H9 (cell line): ENCODE measurements at regions not wholly inside any gene's neighbourhood (a gene's known extent, or its start where the extent isn't known, plus 50 kb on each side); places are given as distances from the start of the nearest gene placed in this dataset.

Experiments used
- DNase-seq: peaks from one replicate; pipeline ENCODE4 v3.0.0-alpha.2; 2017
- H2AFZ ChIP-seq: one replicate; pipeline ENCODE4 v1.6.1; 2013; ENCODE audit warnings: mild to moderate bottlenecking, low read length, control low read depth, moderate library complexity
- H2AK5ac ChIP-seq: 2 replicates; pipeline ENCODE4 v1.6.1; 2013; ENCODE audit warnings: low read length, control low read depth, mixed read lengths; ENCODE audit not compliant: insufficient read length
- H2BK120ac ChIP-seq: one replicate; pipeline ENCODE4 v1.6.1; 2013; ENCODE audit warnings: low read depth, mild to moderate bottlenecking, low read length, control low read depth, inconsistent platforms; ENCODE audit not compliant: poor library complexity, severe bottlenecking
- H2BK12ac ChIP-seq: 2 replicates; pipeline ENCODE4 v1.6.1; 2013; ENCODE audit warnings: low read length, control low read depth, mixed read lengths, low read depth; ENCODE audit not compliant: insufficient read length
- H2BK15ac ChIP-seq: 2 replicates; pipeline ENCODE4 v1.6.1; 2013; ENCODE audit warnings: low read depth, low read length, control low read depth
- H2BK20ac ChIP-seq: one replicate; pipeline ENCODE4 v1.6.1; 2013; ENCODE audit warnings: low read depth, mild to moderate bottlenecking, low read length, control low read depth, inconsistent platforms; ENCODE audit not compliant: poor library complexity, severe bottlenecking
- H2BK5ac ChIP-seq: 2 replicates; pipeline ENCODE4 v1.6.1; 2013; ENCODE audit warnings: low read length, control low read depth, mixed read lengths; ENCODE audit not compliant: insufficient read length
- H3K14ac ChIP-seq: 2 replicates; pipeline ENCODE4 v1.6.1; 2013; ENCODE audit warnings: low read length, control low read depth; ENCODE audit not compliant: insufficient read depth
- H3K18ac ChIP-seq: 2 replicates; pipeline ENCODE4 v1.6.1; 2013; ENCODE audit warnings: low read depth, mild to moderate bottlenecking, mixed read lengths, low read length, control low read depth; ENCODE audit not compliant: insufficient read length
- H3K23ac ChIP-seq: 2 replicates; pipeline ENCODE4 v1.6.1; 2013; ENCODE audit warnings: low read length, control low read depth, mixed read lengths, low read depth; ENCODE audit not compliant: insufficient read length
- H3K23me2 ChIP-seq: 2 replicates; pipeline ENCODE4 v1.6.1; 2013; ENCODE audit warnings: low read depth, mild to moderate bottlenecking, mixed read lengths, low read length, control low read depth; ENCODE audit not compliant: insufficient read length, poor library complexity, severe bottlenecking
- H3K27ac ChIP-seq: 2 replicates; pipeline ENCODE4 v1.5.1; 2013; ENCODE audit warnings: low read length, control low read depth, mixed read lengths, low read depth; ENCODE audit not compliant: insufficient read length
- H3K27me3 ChIP-seq: 2 replicates; pipeline ENCODE4 v1.6.1; 2013; ENCODE audit warnings: low read length, control low read depth, inconsistent platforms; ENCODE audit not compliant: insufficient read depth
- H3K4ac ChIP-seq: 2 replicates; pipeline ENCODE4 v1.6.1; 2013; ENCODE audit warnings: low read depth, mild to moderate bottlenecking, control low read depth, inconsistent platforms, low read length, moderate library complexity
- H3K4me1 ChIP-seq: 2 replicates; pipeline ENCODE4 v1.6.1; 2013; ENCODE audit warnings: low read length, control low read depth, inconsistent platforms; ENCODE audit not compliant: insufficient read depth
- H3K4me2 ChIP-seq: 2 replicates; pipeline ENCODE4 v1.6.1; 2013; ENCODE audit warnings: low read length, control low read depth, mixed read lengths; ENCODE audit not compliant: insufficient read length, insufficient read depth
- H3K56ac ChIP-seq: 2 replicates; pipeline ENCODE4 v1.6.1; 2013; ENCODE audit warnings: low read depth, mild to moderate bottlenecking, mixed read lengths, low read length, control low read depth; ENCODE audit not compliant: insufficient read length
- H3K79me1 ChIP-seq: 2 replicates; pipeline ENCODE4 v1.6.1; 2013; ENCODE audit warnings: low read depth, mild to moderate bottlenecking, moderate library complexity, low read length, control low read depth, inconsistent platforms; ENCODE audit not compliant: insufficient read depth, poor library complexity, severe bottlenecking
- H3K79me2 ChIP-seq: 2 replicates; pipeline ENCODE4 v1.6.1; 2013; ENCODE audit warnings: low read length, control low read depth, inconsistent platforms; ENCODE audit not compliant: insufficient read depth
- H3K9ac ChIP-seq: 2 replicates; pipeline ENCODE4 v1.6.1; 2013; ENCODE audit warnings: low read length, control low read depth, mixed read lengths; ENCODE audit not compliant: insufficient read length; ENCODE audit errors: extremely low read depth
- H3K9me3 ChIP-seq: one replicate; pipeline ENCODE4 v1.6.1; 2013; ENCODE audit warnings: low read depth, low read length, inconsistent platforms; ENCODE audit not compliant: control insufficient read depth
- H3T11ph ChIP-seq: one replicate; pipeline ENCODE4 v1.6.1; 2013; ENCODE audit warnings: mild to moderate bottlenecking, low read length, control low read depth, inconsistent platforms
- H4K20me1 ChIP-seq: one replicate; pipeline ENCODE4 v1.6.1; 2013; ENCODE audit not compliant: control insufficient read depth, insufficient read length, insufficient read depth
- H4K5ac ChIP-seq: 2 replicates; pipeline ENCODE4 v1.6.1; 2013; ENCODE audit warnings: low read depth, mild to moderate bottlenecking, mixed read lengths, low read length, control low read depth; ENCODE audit not compliant: insufficient read length
- H4K8ac ChIP-seq: replicated peaks from 2 replicates; pipeline ENCODE4 v1.6.1; 2013; ENCODE audit warnings: low read length, control low read depth, mixed read lengths, low read depth; ENCODE audit not compliant: insufficient read length
- H4K91ac ChIP-seq: 2 replicates; pipeline ENCODE4 v1.6.1; 2013; ENCODE audit warnings: low read depth, mild to moderate bottlenecking, moderate library complexity, mixed read lengths, low read length, control low read depth; ENCODE audit not compliant: insufficient read length
- H3K27ac Mint-ChIP-seq, 3 experiments: 2 replicates in 2 of 3; 3 replicates in 1 of 3; pipeline ENCODE4 v1.8.0; 2020 to 2021; ENCODE audit warnings: mixed read lengths in 3 of 3, mild to moderate bottlenecking in 1 of 3, moderate library complexity in 1 of 3
- H3K27me3 Mint-ChIP-seq: 2 replicates; pipeline ENCODE4 v1.8.0; 2021; ENCODE audit warnings: low read depth, mild to moderate bottlenecking, moderate library complexity, mixed read lengths
- H3K36me3 Mint-ChIP-seq, 3 experiments: 2 replicates in 2 of 3; 3 replicates in 1 of 3; pipeline ENCODE4 v1.8.0; 2020 to 2021; ENCODE audit warnings: low read depth in 3 of 3, mixed read lengths in 3 of 3; ENCODE audit not compliant: insufficient read depth in 1 of 3
- H3K4me1 Mint-ChIP-seq, 2 experiments: 2 replicates each; pipeline ENCODE4 v1.8.0; 2020; ENCODE audit warnings: mixed read lengths in 2 of 2
- H3K4me3 Mint-ChIP-seq, 2 experiments: 2 replicates in 1 of 2; 3 replicates in 1 of 2; pipeline ENCODE4 v1.8.0; 2020 to 2021; ENCODE audit warnings: mild to moderate bottlenecking in 2 of 2, mixed read lengths in 2 of 2, moderate library complexity in 1 of 2
- H3K9me3 Mint-ChIP-seq, 2 experiments: 2 replicates in 1 of 2; 3 replicates in 1 of 2; pipeline ENCODE4 v1.8.0; 2020; ENCODE audit warnings: mild to moderate bottlenecking in 2 of 2, mixed read lengths in 2 of 2, moderate library complexity in 1 of 2
- CTCF ChIP-seq: fragments of 200-600 bp; sonication (generic); conservative IDR thresholded peaks from 3 replicates; pipeline ENCODE4 v1.8.0; 2021; ENCODE audit warnings: antibody characterized with exemption, mild to moderate bottlenecking
- WGBS: extraction: QIAGEN DNeasy Blood & Tissue Kit; methylation state at CpG from one replicate; pipeline ENCODE4 v1.1.7; 2013; ENCODE audit warnings: missing lambda C conversion rate, low lambda C conversion rate, mixed read lengths; ENCODE audit not compliant: insufficient read length; ENCODE audit errors: extremely low coverage; 5-methylcytosine and 5-hydroxymethylcytosine counted together

GRCh38 chr12:30507576-30507975, 188.1 kb downstream of the IPO8 start:
- no peaks in the 10 kb centered on the region for H3K23me2 ChIP-seq
- H2BK20ac ChIP-seq, result no peak overlapping the region
- H3K4me2 ChIP-seq, result no peak overlapping the region
- H3K4me3 Mint-ChIP-seq, result no peak overlapping the region
- H3K14ac ChIP-seq, result no peak overlapping the region
- no peaks in the 10 kb centered on the region for H3K79me1 ChIP-seq
- H3K27ac ChIP-seq, result no peak overlapping the region
- H2BK15ac ChIP-seq, result no peak overlapping the region
- H4K8ac ChIP-seq, result no peak overlapping the region
- no peaks in the 10 kb centered on the region for H3K4me1 ChIP-seq
- no peak overlapping the region for H2BK12ac ChIP-seq
- H3K23ac ChIP-seq, result no peak overlapping the region
- H3K79me2 ChIP-seq, result no peaks in the 10 kb centered on the region
- H3K9me3 ChIP-seq, result no peaks in the 10 kb centered on the region
- H3K4me1 Mint-ChIP-seq, result peaks cover 4 to 5% of the 10 kb centered on the region in 2 experiments; a peak in 1 of 4 replicates
- no peaks in the 10 kb centered on the region for H3K36me3 Mint-ChIP-seq
- H3K9me3 Mint-ChIP-seq, result no peaks in the 10 kb centered on the region
- no peak overlapping the region for H3K56ac ChIP-seq
- no peak overlapping the region for H3K9ac ChIP-seq
- H3T11ph ChIP-seq, result no peak overlapping the region
- H3K27ac Mint-ChIP-seq, result no peak overlapping the region
- no CpG with 5 or more reads among the region's 4 CpGs for whole genome bisulfite sequencing
- H3K4ac ChIP-seq, result no peak overlapping the region
- no peak overlapping the region for H4K5ac ChIP-seq
- H2AK5ac ChIP-seq, result no peak overlapping the region
- DNase-seq, result no peak
- TF ChIP-seq CTCF, result no peak
- H2BK5ac ChIP-seq, result no peak overlapping the region
- H4K91ac ChIP-seq, result no peak overlapping the region
- no peaks in the 10 kb centered on the region; the same call in 1 of the 2 replicates for H3K27me3 Mint-ChIP-seq
- H2AFZ ChIP-seq, result no peak overlapping the region
- H4K20me1 ChIP-seq, result no peaks in the 10 kb centered on the region
- H3K18ac ChIP-seq, result no peak overlapping the region
- H2BK120ac ChIP-seq, result no peak overlapping the region
- no peaks in the 10 kb centered on the region for H3K27me3 ChIP-seq
